Breast epithelium (tissue), 4 donors: ENCODE measurements at regions not wholly inside any gene's neighbourhood (a gene's known extent, or its start where the extent isn't known, plus 50 kb on each side); places are given as distances from the start of the nearest gene placed in this dataset.

ENCODE experiments used
- DNase-seq, 2 donors: peaks; one replicate each; pipeline ENCODE4 v3.0.0-alpha.2; 2019; ENCODE audit warnings: low spot score in 2 of 2
- H3K27ac ChIP-seq, 2 donors: fragments of 200-600 bp; sonication (generic) in 1 of 2; one replicate each; pipeline ENCODE4 v1.5.1; 2016 to 2019; ENCODE audit warnings: mild to moderate bottlenecking in 1 of 2
- H3K27me3 ChIP-seq, 2 donors: fragments of 200-600 bp; sonication (generic) in 1 of 2; one replicate each; pipeline versions ENCODE4 v1.5.1 to v1.6.0; 2017 to 2019; ENCODE audit warnings: control low read depth in 1 of 2, mild to moderate bottlenecking in 1 of 2
- H3K36me3 ChIP-seq: fragments of 200-600 bp; one replicate; pipeline ENCODE4 v1.5.1; 2019
- H3K4me1 ChIP-seq, 2 donors: fragments of 200-600 bp; sonication (generic); one replicate each; pipeline ENCODE4 v1.5.1; 2016 to 2019; ENCODE audit warnings: control low read depth in 1 of 2
- H3K4me3 ChIP-seq, 3 donors: fragments of 200-600 bp; sonication (generic); 1 replicate in 2 of 3; 2 replicates in 1 of 3; pipeline ENCODE4 v1.5.1; 2016 to 2019; ENCODE audit warnings: mild to moderate bottlenecking in 3 of 3, moderate library complexity in 2 of 3
- H3K9me3 ChIP-seq, 2 donors: fragments of 200-600 bp; sonication (generic) in 1 of 2; one replicate each; pipeline ENCODE4 v1.5.1; 2016 to 2019; ENCODE audit warnings: control low read depth in 1 of 2
- CTCF ChIP-seq, 3 donors: fragments of 450-650 bp; IDR thresholded peaks; one replicate each; pipeline ENCODE4 v1.5.1; 2016 to 2017; ENCODE audit warnings: antibody characterized with exemption in 3 of 3, mild to moderate bottlenecking in 3 of 3, moderate library complexity in 3 of 3
- POLR2A ChIP-seq: fragments of 450-650 bp; IDR thresholded peaks from one replicate; pipeline ENCODE4 v1.6.1; 2016; ENCODE audit warnings: antibody characterized with exemption, mild to moderate bottlenecking, moderate library complexity
- POLR2AphosphoS5 ChIP-seq, 3 donors: sonication (generic); formaldehyde crosslinking; IDR thresholded peaks; one replicate each; pipeline ENCODE4 v1.6.1; 2017; ENCODE audit warnings: antibody characterized with exemption in 3 of 3
- intact Hi-C: fragments of 100-400 bp; cut with DNase I; formaldehyde crosslinking; loops from one replicate; pipeline ENCODE4 v1.15.1; 2023; ENCODE audit warnings: low total_unique reads

GRCh38 chr12:68505970-68506369 lies 104.7 kb upstream of the RAP1B start:
- TF ChIP-seq POLR2A = no peak
- TF ChIP-seq POLR2AphosphoS5 (IDR thresholded peaks at IDR 0.05) = no peak
- TF ChIP-seq CTCF (IDR thresholded peaks at IDR 0.05) = no peak
- H3K27me3 ChIP-seq = no peaks in the 10 kb centered on the region
- no peaks in the 10 kb centered on the region for H3K9me3 ChIP-seq
- H3K36me3 ChIP-seq = no peaks in the 10 kb centered on the region
- H3K27ac ChIP-seq = no peak overlapping the region
- no peak overlapping the region for H3K4me3 ChIP-seq
- intact Hi-C loops = no loop called here
- no peaks in the 10 kb centered on the region for H3K4me1 ChIP-seq
- no peak for DNase-seq

DNA sequence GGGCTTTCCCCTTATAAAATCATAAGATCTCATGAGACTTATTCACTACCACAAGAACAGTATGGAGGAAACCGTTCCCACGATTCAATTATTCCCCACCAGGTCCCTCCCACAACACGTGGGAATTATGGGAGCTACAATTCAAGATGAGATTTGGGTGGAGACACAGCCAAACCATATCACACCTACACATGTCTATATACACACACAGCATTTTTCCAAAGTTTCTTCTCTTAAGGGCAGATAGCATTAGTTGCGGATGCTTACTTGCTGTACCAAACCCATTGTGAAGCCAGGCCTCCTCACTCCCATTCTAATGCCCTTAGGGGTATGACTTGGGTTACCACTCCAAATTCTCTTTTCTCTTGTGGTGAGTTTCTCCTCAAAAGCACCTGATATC lies 104.1 kb upstream of the RAP1B start:
- H3K9me3 ChIP-seq = no peaks in the 10 kb centered on the region
- H3K27me3 ChIP-seq = no peaks in the 10 kb centered on the region
- no peak overlapping the region for H3K4me3 ChIP-seq
- H3K36me3 ChIP-seq = no peaks in the 10 kb centered on the region
- no peak overlapping the region for H3K27ac ChIP-seq
- no peak for DNase-seq
- H3K4me1 ChIP-seq = no peaks in the 10 kb centered on the region
- TF ChIP-seq CTCF (IDR thresholded peaks at IDR 0.05) (no peak), POLR2A (no peak), POLR2AphosphoS5 (IDR thresholded peaks at IDR 0.05) (no peak)
- intact Hi-C loops = no loop called here

- Histone ChIP-seq H3K27me3 (no peaks in the 10 kb centered on the region), H3K4me3 (no peak overlapping the region), H3K36me3 (no peaks in the 10 kb centered on the region), H3K4me1 (no peaks in the 10 kb centered on the region), H3K27ac (no peak overlapping the region), H3K9me3 (no peaks in the 10 kb centered on the region)
- intact Hi-C loops = no loop called here
- no peak for TF ChIP-seq CTCF (IDR thresholded peaks at IDR 0.05)
- TF ChIP-seq POLR2A = no peak
- no peak for TF ChIP-seq POLR2AphosphoS5 (IDR thresholded peaks at IDR 0.05)
- DNase-seq = no peak
These were observed 103.0 kb upstream of the RAP1B start for GRCh38 chr12:68507657-68508056.

- H3K27ac ChIP-seq = no peak overlapping the region
These were observed 102.1 kb upstream of the RAP1B start for GRCh38 chr12:68508576-68508975.

DNA sequence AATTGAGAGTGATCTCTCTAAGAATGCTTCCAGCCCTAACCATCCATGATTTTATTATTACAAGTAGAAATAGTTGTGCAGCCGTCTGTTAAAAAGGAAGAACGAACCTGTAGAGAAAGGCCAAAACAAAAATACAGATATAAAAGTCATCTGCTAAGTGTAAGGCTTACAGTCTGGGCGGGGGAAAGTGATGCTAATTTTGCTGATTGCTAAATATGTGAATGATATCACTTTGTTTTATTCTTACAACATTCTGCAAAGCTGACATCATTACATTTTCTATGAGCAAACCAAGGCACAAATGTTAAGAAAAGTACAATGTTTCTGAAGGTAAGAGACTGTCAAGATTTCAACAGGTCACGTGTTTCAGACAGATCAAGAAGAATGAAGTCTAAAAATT lies 101.5 kb upstream of the RAP1B start:
- TF ChIP-seq POLR2AphosphoS5 (IDR thresholded peaks at IDR 0.05) (no peak), POLR2A (no peak), CTCF (IDR thresholded peaks at IDR 0.05) (no peak)
- DNase-seq = no peak
- no peaks in the 10 kb centered on the region for H3K4me1 ChIP-seq
- H3K9me3 ChIP-seq = no peaks in the 10 kb centered on the region
- no peaks in the 10 kb centered on the region for H3K27me3 ChIP-seq
- intact Hi-C loops = no loop called here
- no peak overlapping the region for H3K27ac ChIP-seq
- no peak overlapping the region for H3K4me3 ChIP-seq
- no peaks in the 10 kb centered on the region for H3K36me3 ChIP-seq

More at GRCh38 chr12:68508576-68508975, 102.1 kb upstream of the RAP1B start:
- Histone ChIP-seq H3K4me3 (no peak overlapping the region), H3K9me3 (no peaks in the 10 kb centered on the region), H3K27me3 (no peaks in the 10 kb centered on the region), H3K4me1 (no peaks in the 10 kb centered on the region), H3K36me3 (no peaks in the 10 kb centered on the region)
- intact Hi-C loops = no loop called here
- DNase-seq = no peak
- no peak for TF ChIP-seq POLR2AphosphoS5 (IDR thresholded peaks at IDR 0.05)
- TF ChIP-seq POLR2A = no peak
- no peak for TF ChIP-seq CTCF (IDR thresholded peaks at IDR 0.05)
